Vagina (tissue), 2 donors: ENCODE measurements at regions not wholly inside any gene's neighbourhood (a gene's known extent, or its start where the extent isn't known, plus 50 kb on each side); places are given as distances from the start of the nearest gene placed in this dataset.
A peak's percentile ranks its signal among the peaks of the same experiment; 100 is the strongest.

ENCODE experiments used
- DNase-seq, 2 donors: peaks; one replicate each; pipeline ENCODE4 v3.0.0-alpha.2; 2017; ENCODE audit errors: extremely low spot score in 2 of 2
- H3K27ac ChIP-seq: fragments of 200-600 bp; sonication (generic); one replicate; pipeline ENCODE4 v1.5.1; 2019
- H3K27me3 ChIP-seq: fragments of 200-600 bp; sonication (generic); one replicate; pipeline ENCODE4 v1.5.1; 2019
- H3K36me3 ChIP-seq, 2 donors: fragments of 200-600 bp; sonication (generic); one replicate each; pipeline ENCODE4 v1.5.1; 2017 to 2019
- H3K4me1 ChIP-seq: fragments of 200-600 bp; sonication (generic); one replicate; pipeline ENCODE4 v1.5.1; 2019
- H3K4me3 ChIP-seq, 2 donors: fragments of 200-600 bp; sonication (generic); 1 replicate in 1 of 2; 2 replicates in 1 of 2; pipeline ENCODE4 v1.5.1; 2016 to 2019
- H3K9me3 ChIP-seq: fragments of 200-600 bp; sonication (generic); one replicate; pipeline ENCODE4 v1.5.1; 2019
- CTCF ChIP-seq, 3 experiments: fragments of 450-650 bp in 2 of 3; fragments of 200-600 bp in 1 of 3; sonication (generic) in 1 of 3; IDR thresholded peaks; one replicate each; pipeline ENCODE4 v1.5.1; 2017 to 2019; ENCODE audit warnings: antibody characterized with exemption in 3 of 3, mild to moderate bottlenecking in 2 of 3, moderate library complexity in 2 of 3
- POLR2A ChIP-seq, 2 donors: fragments of 450-650 bp; IDR thresholded peaks; one replicate each; pipeline ENCODE4 v1.6.1; 2017; ENCODE audit warnings: antibody characterized with exemption in 2 of 2, mild to moderate bottlenecking in 2 of 2, moderate library complexity in 2 of 2
- POLR2AphosphoS5 ChIP-seq, 2 donors: sonication (generic); formaldehyde crosslinking; IDR thresholded peaks; one replicate each; pipeline ENCODE4 v1.9.0; 2017; ENCODE audit warnings: antibody characterized with exemption in 2 of 2, mild to moderate bottlenecking in 2 of 2, low read depth in 1 of 2; ENCODE audit not compliant: insufficient read depth in 1 of 2
- intact Hi-C: fragments of 100-400 bp; cut with DNase I; formaldehyde crosslinking; loops from one replicate; pipeline ENCODE4 v1.15.1; 2023

GRCh38 chr22:47355776-47356510 lies 593.5 kb downstream of the TBC1D22A start:
- Histone ChIP-seq H3K4me3 (no peak overlapping the region), H3K9me3 (no peaks in the 10 kb centered on the region), H3K36me3 (no peaks in the 10 kb centered on the region), H3K27ac (no peak overlapping the region), H3K27me3 (no peaks in the 10 kb centered on the region), H3K4me1 (no peaks in the 10 kb centered on the region)
- TF ChIP-seq POLR2AphosphoS5 (IDR thresholded peaks at IDR 0.05; ENCODE audit: insufficient read depth in 1 of 2, low read depth in 1 of 2): no peak
- TF ChIP-seq POLR2A (IDR thresholded peaks at IDR 0.05): no peak
- no peak for TF ChIP-seq CTCF (IDR thresholded peaks at IDR 0.05)
- intact Hi-C loops: no loop called here
- peak in 1 of 2 donors; percentile 40 for DNase-seq

- peak in 1 of 2 donors; percentile 37 for DNase-seq
- H3K4me3 ChIP-seq: no peak overlapping the region
- TF ChIP-seq POLR2AphosphoS5 (IDR thresholded peaks at IDR 0.05; ENCODE audit: insufficient read depth in 1 of 2, low read depth in 1 of 2) (no peak), POLR2A (IDR thresholded peaks at IDR 0.05) (no peak), CTCF (IDR thresholded peaks at IDR 0.05) (no peak)
- H3K9me3 ChIP-seq: no peaks in the 10 kb centered on the region
- no peaks in the 10 kb centered on the region for H3K4me1 ChIP-seq
- no peaks in the 10 kb centered on the region for H3K27me3 ChIP-seq
- no peak overlapping the region for H3K27ac ChIP-seq
- intact Hi-C loops: no loop called here
- H3K36me3 ChIP-seq: no peaks in the 10 kb centered on the region
Observed at GRCh38 chr22:47355388-47355725, 592.9 kb downstream of the TBC1D22A start.

- Histone ChIP-seq H3K4me1 (no peaks in the 10 kb centered on the region), H3K4me3 (no peak overlapping the region), H3K27me3 (no peaks in the 10 kb centered on the region), H3K36me3 (no peaks in the 10 kb centered on the region), H3K9me3 (no peaks in the 10 kb centered on the region), H3K27ac (no peak overlapping the region)
- no peak for TF ChIP-seq CTCF (IDR thresholded peaks at IDR 0.05)
- TF ChIP-seq POLR2AphosphoS5 (IDR thresholded peaks at IDR 0.05; ENCODE audit: insufficient read depth in 1 of 2, low read depth in 1 of 2): no peak
- TF ChIP-seq POLR2A (IDR thresholded peaks at IDR 0.05): no peak
- peak in 1 of 2 donors; percentile 56 for DNase-seq
- intact Hi-C loops: no loop called here
Observed at GRCh38 chr22:47354668-47355387, 592.4 kb downstream of the TBC1D22A start.

GRCh38 chr22:47352920-47353700 lies 590.7 kb downstream of the TBC1D22A start:
- intact Hi-C loops: no loop called here
- H3K9me3 ChIP-seq: no peaks in the 10 kb centered on the region
- TF ChIP-seq POLR2A (IDR thresholded peaks at IDR 0.05) (no peak), CTCF (IDR thresholded peaks at IDR 0.05) (no peak), POLR2AphosphoS5 (IDR thresholded peaks at IDR 0.05; ENCODE audit: insufficient read depth in 1 of 2, low read depth in 1 of 2) (no peak)
- no peaks in the 10 kb centered on the region for H3K27me3 ChIP-seq
- H3K4me1 ChIP-seq: no peaks in the 10 kb centered on the region
- H3K36me3 ChIP-seq: no peaks in the 10 kb centered on the region
- H3K27ac ChIP-seq: no peak overlapping the region
- no peak overlapping the region for H3K4me3 ChIP-seq
- DNase-seq: peak in 1 of 2 donors; percentile 67
